HEK293 (cell line): ENCODE measurements at regions not wholly inside any gene's neighbourhood (a gene's known extent, or its start where the extent isn't known, plus 50 kb on each side); places are given as distances from the start of the nearest gene placed in this dataset.
A peak's percentile ranks its signal among the peaks of the same experiment; 100 is the strongest.

Source experiments
- CTCF ChIA-PET: fragments of 350-600 bp; formaldehyde crosslinking; extraction: SDS; loops from one replicate; lab custom pipeline; 2021; ENCODE audit warnings: antibody characterized with exemption; lab: Yijun Ruan, JAX
- POLR2A ChIA-PET: fragments of 300-600 bp; formaldehyde crosslinking; extraction: SDS; loops from one replicate; lab custom pipeline; 2020; ENCODE audit warnings: antibody characterized with exemption, inconsistent platforms; lab: Yijun Ruan, JAX
- H3K27ac ChIP-seq: fragments of 200-500 bp; sonication (Bioruptor generic); 2 replicates; pipeline ENCODE4 v1.5.1; 2014; ENCODE audit warnings: low read depth, low read length, control low read depth, inconsistent platforms; ENCODE audit errors: extremely low read depth
- H3K36me3 ChIP-seq, 2 experiments: fragments of 200-500 bp in 1 of 2; sonication (Bioruptor generic) in 1 of 2; 1 replicate in 1 of 2; 2 replicates in 1 of 2; pipeline ENCODE4 v1.5.1; 2014 to 2017; ENCODE audit warnings: inconsistent platforms in 2 of 2, low read length in 2 of 2; ENCODE audit not compliant: control insufficient read depth in 2 of 2, insufficient read depth in 1 of 2
- H3K4me1 ChIP-seq: fragments of 200-500 bp; sonication (Bioruptor generic); 2 replicates; pipeline ENCODE4 v1.5.1; 2014; ENCODE audit warnings: mild to moderate bottlenecking, low read length, inconsistent platforms; ENCODE audit not compliant: control insufficient read depth, insufficient read depth
- H3K4me3 ChIP-seq: 2 replicates; pipeline ENCODE4 v1.5.1; 2011; ENCODE audit warnings: low read depth, mild to moderate bottlenecking, control low read depth, low read length, moderate library complexity
- H3K9me3 ChIP-seq: fragments of 200-500 bp; sonication (Bioruptor generic); 2 replicates; pipeline ENCODE4 v1.5.1; 2014; ENCODE audit warnings: low read depth, low read length, inconsistent platforms; ENCODE audit not compliant: control insufficient read depth, insufficient read depth
- INSM2 ChIP-seq: fragments of 450-650 bp; formaldehyde crosslinking; IDR thresholded peaks from 2 replicates; pipeline ENCODE4 v1.5.1; 2016; ENCODE audit warnings: missing biosample characterization, missing genetic modification characterization
- PRDM1 ChIP-seq: fragments of 450-650 bp; formaldehyde crosslinking; IDR thresholded peaks from 2 replicates; pipeline ENCODE4; 2016; ENCODE audit warnings: missing biosample characterization, missing genetic modification characterization
- SETDB1 ChIP-seq: IDR thresholded peaks from one replicate; pipeline ENCODE4 v1.6.1; 2017; ENCODE audit warnings: mild to moderate bottlenecking, low read length, moderate library complexity, mixed read lengths; ENCODE audit not compliant: insufficient read length
- ZBTB21 ChIP-seq: fragments of 450-650 bp; formaldehyde crosslinking; IDR thresholded peaks from 2 replicates; pipeline ENCODE4 v1.5.1; 2017; ENCODE audit warnings: missing biosample characterization, missing genetic modification characterization
- ZFHX2 ChIP-seq: fragments of 450-650 bp; formaldehyde crosslinking; conservative IDR thresholded peaks from 2 replicates; pipeline ENCODE4 v1.5.1; 2016; ENCODE audit warnings: missing biosample characterization, missing genetic modification characterization
- ZNF169 ChIP-seq: fragments of 450-650 bp; formaldehyde crosslinking; IDR thresholded peaks from 2 replicates; pipeline ENCODE4 v1.5.1; 2016; ENCODE audit warnings: missing biosample characterization, missing genetic modification characterization
- ZNF248 ChIP-seq: fragments of 450-650 bp; formaldehyde crosslinking; IDR thresholded peaks from 2 replicates; pipeline ENCODE4 v1.5.1; 2017; ENCODE audit warnings: missing biosample characterization, missing genetic modification characterization
- ZNF26 ChIP-seq: fragments of 450-650 bp; formaldehyde crosslinking; IDR thresholded peaks from 2 replicates; pipeline ENCODE4 v1.5.1; 2016; ENCODE audit warnings: missing biosample characterization, missing genetic modification characterization
- ZNF280C ChIP-seq: fragments of 450-650 bp; formaldehyde crosslinking; IDR thresholded peaks from 2 replicates; pipeline ENCODE4 v1.5.1; 2016; ENCODE audit warnings: missing biosample characterization, missing genetic modification characterization
- ZNF280D ChIP-seq: fragments of 450-650 bp; formaldehyde crosslinking; IDR thresholded peaks from 2 replicates; pipeline ENCODE4 v1.5.1; 2016; ENCODE audit warnings: missing biosample characterization, missing genetic modification characterization
- ZNF292 ChIP-seq: fragments of 450-650 bp; formaldehyde crosslinking; IDR thresholded peaks from 2 replicates; pipeline ENCODE4 v1.5.1; 2016; ENCODE audit warnings: low read depth, missing biosample characterization, missing genetic modification characterization, borderline replicate concordance
- ZNF350 ChIP-seq: fragments of 450-650 bp; formaldehyde crosslinking; IDR thresholded peaks from 2 replicates; pipeline ENCODE4 v1.5.0; 2017; ENCODE audit warnings: missing biosample characterization, mild to moderate bottlenecking, missing genetic modification characterization
- ZNF391 ChIP-seq: fragments of 450-650 bp; formaldehyde crosslinking; IDR thresholded peaks from 2 replicates; pipeline ENCODE4 v1.5.1; 2016; ENCODE audit warnings: low read depth, missing biosample characterization, missing genetic modification characterization, borderline replicate concordance
- ZNF426 ChIP-seq: fragments of 450-650 bp; formaldehyde crosslinking; IDR thresholded peaks from 2 replicates; pipeline ENCODE4 v1.5.1; 2017; ENCODE audit warnings: missing biosample characterization, missing genetic modification characterization, mild to moderate bottlenecking, inconsistent platforms, moderate library complexity
- ZNF510 ChIP-seq: fragments of 450-650 bp; formaldehyde crosslinking; IDR thresholded peaks from 2 replicates; pipeline ENCODE4 v1.5.1; 2018; ENCODE audit warnings: mild to moderate bottlenecking, missing genetic modification characterization, missing biosample characterization; ENCODE audit not compliant: insufficient replicate concordance
- ZNF513 ChIP-seq: fragments of 450-650 bp; IDR thresholded peaks from 2 replicates; pipeline ENCODE4 v1.5.1; 2018; ENCODE audit warnings: missing biosample characterization, missing genetic modification characterization
- ZNF529 ChIP-seq: fragments of 450-650 bp; formaldehyde crosslinking; IDR thresholded peaks from 2 replicates; pipeline ENCODE4 v1.5.1; 2017; ENCODE audit warnings: missing genetic modification characterization, missing biosample characterization; ENCODE audit not compliant: insufficient replicate concordance
- ZNF558 ChIP-seq: fragments of 450-650 bp; formaldehyde crosslinking; IDR thresholded peaks from 2 replicates; pipeline ENCODE4 v1.5.1; 2016; ENCODE audit warnings: missing biosample characterization, missing genetic modification characterization
- ZNF610 ChIP-seq: fragments of 450-650 bp; formaldehyde crosslinking; IDR thresholded peaks from 2 replicates; pipeline ENCODE4 v1.5.1; 2016; ENCODE audit warnings: missing biosample characterization, missing genetic modification characterization, borderline replicate concordance
- ZNF626 ChIP-seq: fragments of 450-650 bp; sonication (Bioruptor Pico); formaldehyde crosslinking; IDR thresholded peaks from 2 replicates; pipeline ENCODE4 v1.5.1; 2018; ENCODE audit warnings: missing biosample characterization, missing genetic modification characterization, inconsistent platforms
- ZNF639 ChIP-seq: fragments of 450-650 bp; formaldehyde crosslinking; IDR thresholded peaks from 2 replicates; pipeline ENCODE4 v1.5.1; 2016; ENCODE audit warnings: missing biosample characterization, missing genetic modification characterization
- ZNF76 ChIP-seq: fragments of 450-650 bp; formaldehyde crosslinking; IDR thresholded peaks from 2 replicates; pipeline ENCODE4; 2016; ENCODE audit warnings: low read depth, missing biosample characterization, missing genetic modification characterization, borderline replicate concordance
- ZNF777 ChIP-seq: fragments of 450-650 bp; formaldehyde crosslinking; IDR thresholded peaks from 2 replicates; pipeline ENCODE4 v1.5.1; 2017; ENCODE audit warnings: missing biosample characterization, missing genetic modification characterization, borderline replicate concordance
- ZSCAN30 ChIP-seq: fragments of 450-650 bp; IDR thresholded peaks from 2 replicates; pipeline ENCODE4 v1.5.1; 2018; ENCODE audit warnings: missing biosample characterization, mild to moderate bottlenecking, missing genetic modification characterization, moderate library complexity
- ZXDB ChIP-seq: fragments of 450-650 bp; formaldehyde crosslinking; IDR thresholded peaks from 2 replicates; pipeline ENCODE4 v1.5.1; 2016; ENCODE audit warnings: missing biosample characterization, missing genetic modification characterization

GRCh38 chr5:117713585-117714198, 1139.1 kb upstream of the SEMA6A start:
- POLR2A ChIA-PET = no interaction called here
- CTCF ChIA-PET = interaction anchor here (1.5 kb wide), 1 partner anchor 259 kb away, joined by 4 read pairs; no protein-coding TSS in a partner anchor
- 0 out of 2 replicates have a peak, but pooled peaks have one; percentile 35 for TF ChIP-seq ZNF639 (tag by site-specific recombination)
- peak; percentile 50; the same call in 1 of the 2 replicates for TF ChIP-seq ZNF610 (tag by site-specific recombination)
- 0 out of 2 replicates have a peak, but pooled peaks have one; percentile 58 for TF ChIP-seq ZNF169 (tag by site-specific recombination)
- TF ChIP-seq ZNF626 = peak; percentile 94
- TF ChIP-seq ZNF426 (tag by site-specific recombination) = no peak
- TF ChIP-seq ZNF777 = no peak
- peak; percentile 98 for TF ChIP-seq ZNF280D (tag by site-specific recombination)
- no peak for TF ChIP-seq ZFHX2 (tag by site-specific recombination)
- TF ChIP-seq ZNF529 = peak; percentile 46
- TF ChIP-seq ZNF292 (tag by site-specific recombination) = no peak
- TF ChIP-seq ZBTB21 (tag by site-specific recombination) = no peak
- TF ChIP-seq ZNF513 (tag by site-specific recombination) = 0 out of 2 replicates have a peak, but pooled peaks have one; percentile 13
- TF ChIP-seq PRDM1 (tag by site-specific recombination) = no peak
- TF ChIP-seq INSM2 (tag by site-specific recombination) = no peak
- no peak for TF ChIP-seq ZXDB (tag by site-specific recombination)
- peak; percentile 99 for TF ChIP-seq SETDB1
- no peak for TF ChIP-seq ZNF280C
- 0 out of 2 replicates have a peak, but pooled peaks have one; percentile 31 for TF ChIP-seq ZNF26 (tag by site-specific recombination)
- TF ChIP-seq ZNF558 (tag by site-specific recombination) = 0 out of 2 replicates have a peak, but pooled peaks have one; percentile 23
- TF ChIP-seq ZNF350 = 0 out of 2 replicates have a peak, but pooled peaks have one; percentile 64
- TF ChIP-seq ZSCAN30 = 0 out of 2 replicates have a peak, but pooled peaks have one; percentile 22
- TF ChIP-seq ZNF76 (tag by site-specific recombination) = no peak
- TF ChIP-seq ZNF391 (tag by site-specific recombination) = peak; percentile 70; the same call in 1 of the 2 replicates
- TF ChIP-seq ZNF248 (tag by site-specific recombination) = 0 out of 2 replicates have a peak, but pooled peaks have one; percentile 68
- peak; percentile 50 for TF ChIP-seq ZNF510

More at GRCh38 chr5:117713585-117714198, 1139.1 kb upstream of the SEMA6A start:
- H3K4me3 ChIP-seq = no peak overlapping the region
- H3K4me1 ChIP-seq = no peaks in the 10 kb centered on the region
- no peaks in the 10 kb centered on the region for H3K9me3 ChIP-seq
- H3K27ac ChIP-seq = no peak overlapping the region
- H3K36me3 ChIP-seq = no peaks in the 10 kb centered on the region
